ENCODE measurements at regions not wholly inside any gene's neighbourhood (a gene's known extent, or its start where the extent isn't known, plus 50 kb on each side); places are given as distances from the start of the nearest gene placed in this dataset.
"Not testable (repeated sequence)": the region's sequence is repeated elsewhere in the genome, so short reads cannot be mapped to it uniquely, and the experiment has no call there.

GRCh38 chr4:155445306-155445705 lies 68.5 kb upstream of the MAP9 start:
- no peak for DNase-seq
- no peaks in the 10 kb centered on the region for H3K9me3 Mint-ChIP-seq
- ATAC-seq = no peak
- no peaks in the 10 kb centered on the region for H3K4me1 Mint-ChIP-seq (ENCODE audit: low read depth)
- peaks cover 12% of the 10 kb centered on the region for H3K27me3 Mint-ChIP-seq (ENCODE audit: low read depth)
- H3K4me3 Mint-ChIP-seq = no peak overlapping the region
- no peaks in the 10 kb centered on the region for H3K36me3 Mint-ChIP-seq (ENCODE audit: insufficient read depth)

- H3K4me3 Mint-ChIP-seq = no peak overlapping the region
- H3K27me3 Mint-ChIP-seq (ENCODE audit: low read depth) = peaks cover 15% of the 10 kb centered on the region
- ATAC-seq = no peak
- no peaks in the 10 kb centered on the region for H3K4me1 Mint-ChIP-seq (ENCODE audit: low read depth)
- no peaks in the 10 kb centered on the region for H3K9me3 Mint-ChIP-seq
- H3K36me3 Mint-ChIP-seq (ENCODE audit: insufficient read depth) = no peaks in the 10 kb centered on the region
- DNase-seq = no peak
Measured at GRCh38 chr4:155444721-155445120, 68.0 kb upstream of the MAP9 start.

- peak; percentile 45 for DNase-seq
- H3K27me3 Mint-ChIP-seq (ENCODE audit: low read depth) = peaks cover 12% of the 10 kb centered on the region
- no peak overlapping the region for H3K4me3 Mint-ChIP-seq
- peak; percentile 46 to 48 for ATAC-seq
- no peaks in the 10 kb centered on the region for H3K36me3 Mint-ChIP-seq (ENCODE audit: insufficient read depth)
- no peaks in the 10 kb centered on the region for H3K9me3 Mint-ChIP-seq
- H3K4me1 Mint-ChIP-seq (ENCODE audit: low read depth) = no peaks in the 10 kb centered on the region
Measured at GRCh38 chr4:155442267-155443105, 65.7 kb upstream of the MAP9 start.

GRCh38 chr4:155441475-155441874 lies 64.7 kb upstream of the MAP9 start:
- Mint-ChIP-seq H3K9me3 (no peaks in the 10 kb centered on the region), H3K36me3 (ENCODE audit: insufficient read depth) (no peaks in the 10 kb centered on the region), H3K4me3 (no peak overlapping the region), H3K27me3 (ENCODE audit: low read depth) (peaks cover 12% of the 10 kb centered on the region), H3K4me1 (ENCODE audit: low read depth) (no peaks in the 10 kb centered on the region)
- no peak for ATAC-seq
- DNase-seq = no peak

- not testable (repeated sequence) for ATAC-seq; DNase-seq; H3K4me1 Mint-ChIP-seq (ENCODE audit: low read depth); H3K36me3 Mint-ChIP-seq (ENCODE audit: insufficient read depth); H3K4me3 Mint-ChIP-seq; H3K9me3 Mint-ChIP-seq
- H3K27me3 Mint-ChIP-seq (ENCODE audit: low read depth) = peaks cover 16% of the 10 kb centered on the region
Measured at GRCh38 chr4:155439760-155440159, 63.0 kb upstream of the MAP9 start.

GRCh38 chr4:155434904-155435303 lies 58.1 kb upstream of the MAP9 start:
- ATAC-seq (no peak), DNase-seq (no peak)
- Mint-ChIP-seq H3K9me3 (no peaks in the 10 kb centered on the region), H3K36me3 (ENCODE audit: insufficient read depth) (no peaks in the 10 kb centered on the region), H3K4me3 (no peak overlapping the region), H3K27me3 (ENCODE audit: low read depth) (peaks cover 4% of the 10 kb centered on the region), H3K4me1 (ENCODE audit: low read depth) (no peaks in the 10 kb centered on the region)

- Mint-ChIP-seq H3K4me3 (no peak overlapping the region), H3K27me3 (ENCODE audit: low read depth) (peaks cover 4% of the 10 kb centered on the region), H3K4me1 (ENCODE audit: low read depth) (no peaks in the 10 kb centered on the region), H3K9me3 (no peaks in the 10 kb centered on the region), H3K36me3 (ENCODE audit: insufficient read depth) (no peaks in the 10 kb centered on the region)
- ATAC-seq (no peak), DNase-seq (no peak)
Measured at GRCh38 chr4:155434366-155434765, 57.6 kb upstream of the MAP9 start.

GRCh38 chr4:155433636-155434360 lies 57.0 kb upstream of the MAP9 start:
- peaks cover 4% of the 10 kb centered on the region for H3K27me3 Mint-ChIP-seq (ENCODE audit: low read depth)
- no peaks in the 10 kb centered on the region for H3K9me3 Mint-ChIP-seq
- H3K4me3 Mint-ChIP-seq = no peak overlapping the region
- H3K36me3 Mint-ChIP-seq (ENCODE audit: insufficient read depth) = no peaks in the 10 kb centered on the region
- DNase-seq (no peak), ATAC-seq (no peak)
- H3K4me1 Mint-ChIP-seq (ENCODE audit: low read depth) = no peaks in the 10 kb centered on the region

- Mint-ChIP-seq H3K36me3 (ENCODE audit: insufficient read depth) (no peaks in the 10 kb centered on the region), H3K27me3 (ENCODE audit: low read depth) (peaks cover 4% of the 10 kb centered on the region), H3K4me1 (ENCODE audit: low read depth) (no peaks in the 10 kb centered on the region), H3K4me3 (no peak overlapping the region), H3K9me3 (peaks cover 10% of the 10 kb centered on the region)
- ATAC-seq (no peak), DNase-seq (no peak)
Measured at GRCh38 chr4:155430895-155431795, 54.4 kb upstream of the MAP9 start.

- DNase-seq = no peak
- Mint-ChIP-seq H3K36me3 (ENCODE audit: insufficient read depth) (no peaks in the 10 kb centered on the region), H3K4me3 (no peak overlapping the region), H3K4me1 (ENCODE audit: low read depth) (no peaks in the 10 kb centered on the region), H3K27me3 (ENCODE audit: low read depth) (no peaks in the 10 kb centered on the region), H3K9me3 (peaks cover 10% of the 10 kb centered on the region)
- no peak for ATAC-seq
Measured at GRCh38 chr4:155428128-155428527, 51.4 kb upstream of the MAP9 start.

GRCh38 chr4:155426953-155427352 lies 50.2 kb upstream of the MAP9 start:
- DNase-seq = no peak
- no peaks in the 10 kb centered on the region for H3K36me3 Mint-ChIP-seq (ENCODE audit: insufficient read depth)
- H3K27me3 Mint-ChIP-seq (ENCODE audit: low read depth) = no peaks in the 10 kb centered on the region
- H3K9me3 Mint-ChIP-seq = peaks cover 10% of the 10 kb centered on the region
- no peak for ATAC-seq
- H3K4me1 Mint-ChIP-seq (ENCODE audit: low read depth) = no peaks in the 10 kb centered on the region
- no peak overlapping the region for H3K4me3 Mint-ChIP-seq
